ENCODE measurements at regions not wholly inside any gene's neighbourhood (a gene's known extent, or its start where the extent isn't known, plus 50 kb on each side); places are given as distances from the start of the nearest gene placed in this dataset.

- H3K36me3 ChIP-seq (ENCODE audit: control insufficient read depth in 2 of 2, insufficient read depth in 1 of 2, low read length in 2 of 2): no peaks in the 10 kb centered on the region
- no peak overlapping the region for H3K4me3 ChIP-seq (ENCODE audit: low read depth, low read length)
- no peaks in the 10 kb centered on the region for H3K4me1 ChIP-seq (ENCODE audit: control insufficient read depth, insufficient read depth, low read length)
- ChIA-PET CTCF (no interaction called here), POLR2A (no interaction called here)
- no peaks in the 10 kb centered on the region for H3K9me3 ChIP-seq (ENCODE audit: control insufficient read depth, insufficient read depth, low read depth, low read length)
- H3K27ac ChIP-seq (ENCODE audit: extremely low read depth, low read depth, low read length): no peak overlapping the region
- no peak for TF ChIP-seq KLF7 (tag by site-specific recombination; IDR thresholded peaks at IDR 0.05; ENCODE audit: borderline replicate concordance)
- no peak for TF ChIP-seq ZNF747 (tag by site-specific recombination; IDR thresholded peaks at IDR 0.05)
- no peak for TF ChIP-seq ZBTB8A (tag by site-specific recombination; IDR thresholded peaks at IDR 0.05)
- TF ChIP-seq ZSCAN5A (tag by site-specific recombination; IDR thresholded peaks at IDR 0.05): no peak
- TF ChIP-seq ZXDB (tag by site-specific recombination; IDR thresholded peaks at IDR 0.05): no peak
- no peak for TF ChIP-seq TCF7L2 (IDR thresholded peaks at IDR 0.05; ENCODE audit: borderline replicate concordance, low read depth, low read length)
- TF ChIP-seq ZNF148 (tag by site-specific recombination; IDR thresholded peaks at IDR 0.05; ENCODE audit: borderline replicate concordance): no peak
These were observed 252.5 kb downstream of the RPL10L start for GRCh38 chr14:46399049-46399448.

GRCh38 chr14:46384611-46385010, 267.0 kb downstream of the RPL10L start:
- Histone ChIP-seq H3K36me3 (ENCODE audit: control insufficient read depth in 2 of 2, insufficient read depth in 1 of 2, low read length in 2 of 2) (no peaks in the 10 kb centered on the region), H3K27ac (ENCODE audit: extremely low read depth, low read depth, low read length) (no peak overlapping the region), H3K9me3 (ENCODE audit: control insufficient read depth, insufficient read depth, low read depth, low read length) (no peaks in the 10 kb centered on the region), H3K4me3 (ENCODE audit: low read depth, low read length) (no peak overlapping the region), H3K4me1 (ENCODE audit: control insufficient read depth, insufficient read depth, low read length) (no peaks in the 10 kb centered on the region)
- no peak for TF ChIP-seq ZNF280C (tag by site-specific recombination; IDR thresholded peaks at IDR 0.05)
- TF ChIP-seq ZSCAN5A (tag by site-specific recombination; IDR thresholded peaks at IDR 0.05): no peak
- TF ChIP-seq ZFP41 (tag by site-specific recombination; IDR thresholded peaks at IDR 0.05; ENCODE audit: borderline replicate concordance): no peak
- TF ChIP-seq ZNF362 (tag by site-specific recombination; IDR thresholded peaks at IDR 0.05): no peak
- TF ChIP-seq ZNF16 (tag by site-specific recombination; IDR thresholded peaks at IDR 0.05; ENCODE audit: low read depth): no peak
- no peak for TF ChIP-seq ZNF692 (tag by site-specific recombination; IDR thresholded peaks at IDR 0.05)
- no peak for TF ChIP-seq ZBTB11 (tag by site-specific recombination; conservative IDR thresholded peaks at IDR 0.05; ENCODE audit: low read depth)
- TF ChIP-seq ZNF777 (tag by site-specific recombination; IDR thresholded peaks at IDR 0.05; ENCODE audit: borderline replicate concordance): no peak
- no peak for TF ChIP-seq ZNF707 (tag by site-specific recombination; IDR thresholded peaks at IDR 0.05)
- no peak for TF ChIP-seq ZFP37 (tag by site-specific recombination; IDR thresholded peaks at IDR 0.05)
- ChIA-PET POLR2A (no interaction called here), CTCF (no interaction called here)
